NOMO-1 treated with DMSO at 0.1 percent for 48 hours (cell line): ENCODE measurements at regions not wholly inside any gene's neighbourhood (a gene's known extent, or its start where the extent isn't known, plus 50 kb on each side); places are given as distances from the start of the nearest gene placed in this dataset.
A peak's percentile ranks its signal among the peaks of the same experiment; 100 is the strongest.

Experiments
- DNase-seq: peaks from one replicate; lab custom pipeline; 2025; ENCODE audit not compliant: unreplicated experiment; lab: John Stamatoyannopoulos, UW

GRCh38 chr15:75131269-75131643, 70.4 kb upstream of the C15orf39 start:
- DNase-seq: peak; percentile 75

- no peak for DNase-seq
Observed at GRCh38 chr15:75134748-75135147, 66.9 kb upstream of the C15orf39 start.

- DNase-seq: peak; percentile 84
Observed at GRCh38 chr15:75136118-75136517, 65.6 kb upstream of the C15orf39 start.

GRCh38 chr15:75136758-75137157, 64.9 kb upstream of the C15orf39 start:
- no peak for DNase-seq

- no peak for DNase-seq
Observed at GRCh38 chr15:75138016-75138999, 63.4 kb upstream of the C15orf39 start.

GRCh38 chr15:75140080-75140879, 61.4 kb upstream of the C15orf39 start:
- DNase-seq: no peak

- DNase-seq: no peak
Observed at GRCh38 chr15:75142499-75142898, 59.2 kb upstream of the C15orf39 start.

- DNase-seq: no peak
Observed at GRCh38 chr15:75143738-75144334, 57.8 kb upstream of the C15orf39 start.

GRCh38 chr15:75145027-75145841, 56.4 kb upstream of the C15orf39 start:
- no peak for DNase-seq

GRCh38 chr15:75148280-75148679, 53.4 kb upstream of the C15orf39 start:
- DNase-seq: no peak

GRCh38 chr15:75149867-75150709, 51.6 kb upstream of the C15orf39 start:
- DNase-seq: no peak

GRCh38 chr15:75151214-75152128, 50.2 kb upstream of the C15orf39 start:
- no peak for DNase-seq
